COLO829 (cell line): ENCODE measurements at regions not wholly inside any gene's neighbourhood (a gene's known extent, or its start where the extent isn't known, plus 50 kb on each side); places are given as distances from the start of the nearest gene placed in this dataset.
"Not testable (repeated sequence)": the region's sequence is repeated elsewhere in the genome, so short reads cannot be mapped to it uniquely, and the experiment has no call there.

Experiments used
- DNase-seq: peaks from one replicate; pipeline ENCODE4 v3.0.0; 2012; ENCODE audit warnings: low spot score

- no peak for DNase-seq
Observed at GRCh38 chr14:89065879-89066278, 241.4 kb downstream of the TTC8 start.

DNA sequence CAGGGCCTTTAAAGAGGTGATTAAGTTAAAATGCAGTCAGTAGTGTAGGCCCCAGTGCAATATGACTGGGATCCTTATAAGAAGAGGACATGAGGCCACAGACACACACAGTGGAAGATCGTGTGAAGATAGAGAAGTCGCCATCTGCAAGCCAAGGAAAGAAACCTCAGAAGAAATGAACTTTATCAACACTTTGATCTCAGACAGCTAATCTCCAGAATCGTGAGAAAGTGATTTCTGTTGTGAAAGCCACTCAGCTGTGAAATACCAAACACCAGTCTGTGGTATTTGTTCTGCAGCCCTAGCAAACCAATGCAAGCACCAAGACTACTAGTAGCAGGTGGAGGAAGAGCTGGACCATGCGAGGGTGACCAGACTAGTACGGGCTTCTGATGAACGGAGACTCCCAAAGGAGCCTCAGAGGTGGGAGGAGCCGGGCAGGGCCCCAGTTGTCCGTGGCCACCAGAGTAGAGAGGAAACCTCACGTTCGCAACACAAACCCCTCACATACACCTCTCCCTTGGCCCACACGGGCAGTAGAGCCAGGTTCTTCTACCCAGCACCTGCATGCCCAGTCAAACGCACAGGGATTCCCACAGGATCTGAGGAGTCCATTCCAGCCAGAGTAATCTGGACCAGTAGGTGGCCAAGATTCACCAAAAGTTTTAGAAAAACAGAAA, 243.0 kb downstream of the TTC8 start:
- no peak for DNase-seq

- no peak for DNase-seq
Observed at GRCh38 chr14:89078021-89078795, 253.8 kb downstream of the TTC8 start.

DNA sequence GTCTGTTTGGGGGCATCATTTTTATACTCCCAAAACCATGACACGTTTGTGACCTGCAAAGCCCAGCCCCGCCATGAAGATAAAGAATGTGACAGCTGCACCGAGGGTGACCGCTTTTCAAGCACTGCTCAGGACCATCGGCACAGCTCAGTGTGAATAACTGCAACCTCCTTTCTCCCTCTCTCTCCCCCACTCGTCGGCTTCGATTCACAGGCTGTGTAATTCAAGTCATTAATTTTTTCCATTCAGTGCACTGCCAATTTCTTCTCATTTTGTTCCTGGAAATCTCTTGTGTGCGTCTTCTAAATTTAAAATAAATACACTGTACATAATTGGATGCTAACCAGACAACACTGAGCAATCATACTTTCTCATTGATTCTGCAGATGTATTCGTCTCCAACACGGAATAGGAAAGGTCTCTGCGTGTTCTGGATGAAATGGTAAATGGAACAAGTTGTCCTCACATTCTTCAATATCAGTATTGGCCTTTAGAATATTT, 260.8 kb downstream of the TTC8 start:
- no peak for DNase-seq

DNA sequence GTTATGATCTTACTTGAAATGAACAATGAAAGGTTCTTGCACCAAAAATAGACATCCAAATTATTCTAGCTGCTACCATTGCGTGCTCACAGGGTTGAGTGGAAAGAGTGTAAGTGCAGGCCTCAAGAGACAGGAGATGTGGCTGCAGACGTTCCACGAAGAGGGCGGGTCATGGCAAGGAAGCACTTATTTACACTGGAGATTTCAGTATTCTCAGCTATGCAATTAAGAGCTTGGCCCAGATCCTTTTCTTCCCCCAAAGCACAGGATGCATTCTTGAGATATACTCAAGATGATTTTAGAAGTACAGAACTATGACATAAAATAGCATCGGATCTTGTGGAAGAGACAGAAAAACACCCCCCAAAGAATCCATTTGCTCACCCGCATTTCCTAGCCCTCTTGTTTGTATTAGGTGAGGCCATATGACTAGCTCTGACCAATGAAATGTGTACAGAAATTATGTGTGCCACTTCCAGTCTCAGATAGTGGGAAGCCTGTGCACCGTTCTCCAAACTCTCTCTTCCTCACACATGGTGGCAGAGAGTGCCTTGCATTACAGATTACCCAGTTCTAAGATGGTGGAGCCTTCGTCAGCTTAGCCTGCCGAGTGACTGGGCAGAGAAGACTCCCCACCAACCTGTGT, 261.4 kb downstream of the TTC8 start:
- no peak for DNase-seq

DNA sequence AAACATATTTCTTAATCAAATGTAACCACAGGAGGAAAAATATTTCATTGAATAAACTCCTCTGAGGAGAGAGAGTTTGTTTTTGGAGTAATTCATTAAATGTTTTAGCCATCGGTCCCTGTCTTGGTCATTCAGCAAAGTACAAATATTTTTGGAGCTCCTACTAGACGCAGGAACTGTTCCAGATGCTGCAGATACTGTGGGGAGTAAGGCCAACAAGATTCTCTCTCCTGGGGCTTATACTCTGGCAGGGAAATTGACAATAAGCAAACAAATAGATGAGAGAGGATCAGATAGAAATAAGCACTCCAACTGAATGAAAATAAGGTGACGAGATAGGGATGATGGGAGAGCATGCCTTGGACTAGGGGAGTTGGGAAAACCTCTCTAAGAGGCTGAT, 264.1 kb downstream of the TTC8 start:
- no peak for DNase-seq

DNA sequence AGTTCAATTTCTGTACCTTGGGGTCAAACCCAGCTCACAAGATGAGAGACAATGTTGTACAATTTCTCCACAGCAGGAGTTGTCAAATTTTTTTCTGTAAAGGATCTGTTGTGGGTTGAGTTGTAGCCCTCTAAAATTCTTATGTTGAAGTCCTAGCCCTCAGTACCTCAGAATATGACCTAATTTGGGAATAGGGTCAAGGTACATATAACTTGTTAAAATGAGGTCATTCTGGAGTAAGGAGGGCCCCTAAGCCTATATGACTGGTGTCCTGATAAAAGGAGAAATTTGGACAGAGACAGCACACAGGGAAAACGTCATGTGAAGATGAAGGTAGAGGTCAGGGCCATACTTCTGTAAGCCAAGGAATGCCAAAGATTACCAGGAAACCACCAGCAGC, 264.9 kb downstream of the TTC8 start:
- DNase-seq = no peak

DNA sequence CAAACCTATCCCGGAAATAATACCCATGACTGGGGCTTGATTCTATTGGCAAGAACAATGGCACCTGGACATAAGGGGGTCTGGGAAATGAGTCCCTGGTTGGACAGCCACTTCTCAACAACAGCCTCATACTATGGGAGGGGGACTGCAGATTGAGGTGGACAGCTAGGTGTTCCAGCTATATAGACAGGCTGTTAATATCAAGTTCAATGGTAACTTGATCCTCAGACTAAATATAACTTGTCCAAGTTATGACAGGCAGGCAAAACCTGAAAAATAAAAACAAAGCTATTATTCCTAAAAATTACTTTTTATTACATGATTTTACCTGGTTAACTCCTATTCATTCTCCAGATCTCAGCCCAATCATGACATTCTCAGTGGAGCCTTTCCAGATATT, 267.3 kb downstream of the TTC8 start:
- no peak for DNase-seq

GRCh38 chr14:89093083-89093730, 268.8 kb downstream of the TTC8 start:
- DNase-seq = no peak

- no peak for DNase-seq
Observed at GRCh38 chr14:89095036-89095435, 270.6 kb downstream of the TTC8 start.

GRCh38 chr14:89096946-89097345, 272.5 kb downstream of the TTC8 start:
- DNase-seq = no peak

GRCh38 chr14:89098254-89098653, 273.8 kb downstream of the TTC8 start:
- DNase-seq = no peak

DNA sequence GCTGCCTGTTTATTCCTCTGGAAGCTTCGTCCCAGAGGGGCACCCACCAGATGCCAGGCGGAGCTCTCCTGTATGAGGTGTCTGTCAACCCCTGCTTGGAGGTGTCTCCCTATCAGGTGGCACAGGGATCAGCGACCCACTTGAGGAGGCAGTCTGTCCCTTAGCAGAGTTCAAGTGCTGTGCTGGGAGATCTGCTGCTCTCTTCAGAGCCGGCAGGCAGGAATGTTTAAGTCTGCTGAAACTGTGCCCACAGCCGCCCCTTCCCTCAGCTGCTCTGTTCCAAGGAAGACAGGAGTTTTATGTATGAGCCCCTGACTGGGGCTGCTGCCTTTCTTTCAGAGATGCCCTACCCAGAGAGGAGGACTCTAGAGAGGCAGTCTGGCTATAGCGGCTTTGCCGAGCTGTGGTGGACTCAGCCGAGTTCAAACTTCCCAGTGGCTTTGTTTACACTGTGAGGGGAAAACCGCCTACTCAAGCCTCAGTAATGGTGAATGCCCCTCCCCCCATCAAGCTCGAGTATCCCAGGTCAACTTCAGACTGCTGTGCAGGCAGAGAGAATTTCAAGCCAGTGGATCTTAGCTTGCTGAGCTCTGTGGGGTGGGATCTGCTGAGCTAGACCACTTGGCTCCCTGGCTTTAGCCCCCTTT, 279.8 kb downstream of the TTC8 start:
- not testable (repeated sequence) for DNase-seq

GRCh38 chr14:89104861-89105260, 280.4 kb downstream of the TTC8 start:
- DNase-seq = not testable (repeated sequence)
